HG02759 (cell line): ENCODE measurements at regions not wholly inside any gene's neighbourhood (a gene's known extent, or its start where the extent isn't known, plus 50 kb on each side); places are given as distances from the start of the nearest gene placed in this dataset.
"Not testable (repeated sequence)": the region's sequence is repeated elsewhere in the genome, so short reads cannot be mapped to it uniquely, and the experiment has no call there.

Source experiments
- ATAC-seq: cut with Tn5 transposase; IDR thresholded peaks from one replicate; pipeline ENCODE4 v1.9.1; 2021; ENCODE audit warnings: mild to moderate bottlenecking, moderate library complexity; ENCODE audit not compliant: unreplicated experiment

DNA sequence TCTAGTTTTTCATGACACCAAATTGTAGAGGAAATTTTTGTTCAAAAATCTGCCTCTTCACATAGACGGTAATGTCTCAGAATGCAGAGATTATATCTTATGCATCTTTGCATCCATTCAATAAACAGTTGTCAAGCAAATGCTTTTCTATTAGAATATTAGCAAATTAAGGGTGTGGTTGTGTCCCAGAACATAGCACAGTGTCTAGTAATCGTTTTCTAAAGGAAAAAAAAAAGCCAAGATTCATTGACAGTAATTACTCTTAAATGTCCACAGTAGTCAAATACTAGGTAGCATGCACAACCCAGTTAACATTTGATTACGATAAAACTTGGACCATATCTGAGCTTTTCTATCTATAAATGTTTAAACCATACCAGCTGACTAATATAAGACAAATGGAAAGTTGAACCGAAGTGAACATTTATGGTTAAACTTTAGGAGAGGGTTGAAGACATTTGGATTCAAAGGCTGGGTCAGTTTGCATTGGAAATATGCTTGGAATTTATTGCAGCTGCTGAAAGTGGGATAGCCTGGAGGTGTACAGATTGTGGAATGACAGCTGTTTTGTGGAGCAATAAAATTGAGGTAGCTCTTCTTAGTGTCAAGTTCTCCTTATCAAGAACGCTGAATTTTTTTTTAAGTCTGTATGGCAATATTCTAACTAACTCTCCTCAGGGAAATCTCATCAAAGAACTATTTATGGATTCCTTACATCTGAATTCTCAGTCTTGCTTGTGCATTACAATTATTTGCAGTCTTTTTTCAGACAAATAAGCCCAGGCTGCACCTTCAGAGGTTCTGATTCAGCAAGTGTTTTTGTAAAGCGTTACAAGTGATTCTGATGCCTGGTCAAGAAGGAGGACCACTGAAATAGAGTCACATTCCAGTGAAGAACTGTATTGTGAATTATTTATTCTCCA is 66.7 kb upstream of the ATP2B1 start:
- ATAC-seq, result no peak

- ATAC-seq, result no peak
Measured at GRCh38 chr12:89774645-89775044, 66.0 kb upstream of the ATP2B1 start.

DNA sequence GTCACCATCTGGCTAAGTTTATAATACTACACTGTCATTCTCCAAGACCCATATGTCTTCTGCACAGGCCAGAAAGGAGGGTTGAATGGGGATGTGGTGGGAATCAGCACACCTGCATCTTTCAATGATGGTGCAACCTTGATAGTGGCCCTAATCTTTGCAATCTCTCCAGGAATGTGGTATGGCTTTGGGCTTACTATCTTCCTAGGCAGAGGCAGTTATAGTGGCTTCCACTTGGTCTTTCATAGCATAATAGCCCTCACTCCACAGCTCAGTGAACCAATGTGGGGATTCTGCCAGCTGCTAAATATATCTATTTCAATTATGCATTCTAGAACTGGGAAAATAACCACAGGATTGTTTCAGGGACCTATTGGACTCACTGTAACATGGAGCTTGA is 61.8 kb upstream of the ATP2B1 start:
- no peak for ATAC-seq

GRCh38 chr12:89769483-89769818 is 60.8 kb upstream of the ATP2B1 start:
- no peak for ATAC-seq

DNA sequence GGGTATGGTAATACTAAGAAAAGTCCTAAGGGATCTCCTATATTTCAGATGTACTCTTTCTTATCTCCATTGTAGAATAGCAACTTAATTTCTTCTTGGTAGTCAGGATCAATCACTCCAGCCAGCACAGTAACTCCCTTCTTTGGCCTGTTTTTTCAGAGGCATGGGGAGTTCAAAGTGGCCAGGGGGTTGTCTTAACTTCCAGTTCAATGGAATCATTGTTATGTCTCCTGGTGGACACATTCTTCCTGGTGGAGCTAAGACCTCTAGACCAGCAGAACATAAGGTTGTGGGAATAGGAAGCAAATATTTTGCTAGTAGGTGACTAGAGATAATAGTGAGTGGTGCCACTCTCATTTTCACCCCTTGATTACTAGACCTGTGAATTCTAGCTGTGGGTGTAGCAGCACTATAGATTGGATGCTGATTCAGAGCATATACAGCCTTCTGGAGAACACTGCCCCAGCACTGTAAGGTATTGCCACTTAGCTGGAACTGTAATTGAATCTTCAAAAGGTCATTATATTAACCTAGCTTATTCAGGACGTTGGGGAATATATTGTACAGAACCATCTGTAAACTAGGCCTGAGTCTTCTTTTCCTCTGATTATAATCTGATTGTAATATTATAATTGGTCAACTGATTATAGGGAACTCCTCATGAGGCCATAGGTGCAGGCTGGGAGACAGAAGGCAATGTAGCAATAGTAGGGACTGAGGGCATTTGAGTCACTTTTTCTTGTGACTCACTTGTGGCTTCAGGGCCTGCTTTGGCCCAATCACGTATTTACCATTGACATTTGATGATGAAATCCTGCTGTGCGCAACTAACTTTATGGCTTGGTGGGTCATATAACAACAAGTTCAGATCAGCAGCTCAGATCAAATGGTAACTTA is 60.2 kb upstream of the ATP2B1 start:
- no peak for ATAC-seq

- ATAC-seq, result peak; percentile 92
Measured at GRCh38 chr12:89765959-89766824, 57.6 kb upstream of the ATP2B1 start.

- ATAC-seq, result not testable (repeated sequence)
Measured at GRCh38 chr12:89764164-89764563, 55.5 kb upstream of the ATP2B1 start.

DNA sequence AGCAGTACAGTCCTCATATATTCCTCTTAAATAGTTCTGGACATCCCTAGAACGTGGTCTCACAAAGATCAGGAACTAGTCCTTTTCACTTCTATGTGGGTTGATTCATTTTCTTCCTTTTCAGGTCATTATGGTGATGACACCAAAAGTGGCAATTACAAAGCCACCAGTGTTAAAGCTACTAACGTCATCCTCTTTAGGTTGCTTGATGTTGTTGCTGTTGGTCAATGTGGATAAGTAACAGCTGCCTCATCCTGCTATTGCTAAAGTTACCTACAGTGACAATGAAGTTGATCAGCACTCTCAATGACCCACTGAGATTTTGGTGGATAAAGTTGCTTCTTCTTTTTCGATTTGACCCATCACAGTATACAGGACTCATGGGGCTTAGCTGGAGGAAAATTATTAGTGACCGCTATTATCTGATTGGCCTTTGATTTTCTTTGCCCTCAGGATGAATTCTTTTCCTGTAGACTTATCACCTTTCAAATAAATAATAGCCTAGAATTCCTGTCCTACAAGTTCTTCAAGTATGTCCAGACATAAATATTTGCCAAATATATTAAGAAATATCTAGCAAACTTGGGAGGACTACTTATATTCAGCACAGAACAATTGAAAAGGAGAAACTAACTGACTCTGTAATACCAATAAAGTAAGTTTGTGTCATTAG is 54.0 kb upstream of the ATP2B1 start:
- no peak for ATAC-seq

DNA sequence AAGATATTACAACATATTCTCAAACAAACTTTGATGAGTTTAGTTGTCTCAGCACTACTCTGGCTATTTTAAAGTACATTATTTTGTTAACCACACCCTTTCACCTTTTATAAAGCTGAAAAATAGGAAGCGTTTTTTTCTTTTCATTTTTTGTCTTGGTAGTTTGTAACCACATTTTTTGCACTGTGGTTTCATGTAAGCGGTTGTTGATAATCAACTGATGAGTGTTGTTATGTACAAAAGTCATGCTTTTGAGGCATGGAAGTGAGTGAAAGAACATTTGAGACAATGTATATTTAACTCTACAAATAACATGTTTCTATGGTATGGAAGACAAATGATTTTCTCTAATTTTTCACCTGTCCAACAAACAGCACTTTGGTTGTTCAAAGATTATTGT is 52.1 kb upstream of the ATP2B1 start:
- no peak for ATAC-seq
